Stimulated activated CD8-positive, alpha-beta memory T cell treated with anti-CD3 and anti-CD28 coated beads, Interleukin-4, amount 100 ng/mL, for 24 hours (primary cell): ENCODE measurements at regions not wholly inside any gene's neighbourhood (a gene's known extent, or its start where the extent isn't known, plus 50 kb on each side); places are given as distances from the start of the nearest gene placed in this dataset.
"Not testable (repeated sequence)": the region's sequence is repeated elsewhere in the genome, so short reads cannot be mapped to it uniquely, and the experiment has no call there.

ENCODE experiments used
- DNase-seq: peaks from one replicate; pipeline ENCODE4 v3.0.0-alpha.2; 2020; ENCODE audit warnings: low read depth

DNA sequence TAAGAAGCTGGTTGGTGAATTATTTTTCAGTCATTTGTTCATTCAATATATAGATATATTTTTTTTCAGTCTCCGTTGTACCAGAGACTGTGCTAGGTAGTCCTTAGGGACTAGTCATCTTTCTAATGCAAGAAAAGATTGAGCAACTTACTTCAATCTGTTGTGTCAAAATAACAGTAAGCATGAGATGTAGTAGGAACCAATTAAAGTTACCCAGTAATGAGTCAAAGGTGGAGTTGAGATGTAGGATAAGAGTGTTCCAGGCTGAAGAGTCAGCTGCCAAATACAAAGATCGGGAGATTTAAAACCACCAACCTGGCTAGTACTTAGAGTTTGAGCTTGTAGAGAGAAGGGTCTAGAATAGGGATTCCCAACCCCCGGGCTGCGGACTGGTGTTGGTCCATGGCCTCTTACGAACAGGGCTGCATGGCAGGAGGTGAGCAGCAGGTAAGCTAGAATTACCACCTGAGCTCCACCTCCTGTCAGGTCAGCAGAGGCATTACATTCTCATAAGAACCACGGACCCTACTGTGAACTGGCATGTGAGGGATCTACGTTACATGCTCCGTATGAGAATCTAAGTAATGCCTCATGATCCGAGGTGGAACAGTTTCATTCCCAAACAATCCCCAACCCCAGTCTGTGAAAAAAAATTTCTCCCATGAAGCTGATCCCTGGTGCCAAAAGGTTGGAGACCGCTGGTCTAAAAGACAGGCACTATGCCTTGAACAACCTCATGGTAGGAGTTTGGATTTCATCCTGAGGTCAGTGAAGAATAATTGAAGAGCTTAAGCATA, 1241.5 kb upstream of the WWC1 start:
- DNase-seq: no peak

DNA sequence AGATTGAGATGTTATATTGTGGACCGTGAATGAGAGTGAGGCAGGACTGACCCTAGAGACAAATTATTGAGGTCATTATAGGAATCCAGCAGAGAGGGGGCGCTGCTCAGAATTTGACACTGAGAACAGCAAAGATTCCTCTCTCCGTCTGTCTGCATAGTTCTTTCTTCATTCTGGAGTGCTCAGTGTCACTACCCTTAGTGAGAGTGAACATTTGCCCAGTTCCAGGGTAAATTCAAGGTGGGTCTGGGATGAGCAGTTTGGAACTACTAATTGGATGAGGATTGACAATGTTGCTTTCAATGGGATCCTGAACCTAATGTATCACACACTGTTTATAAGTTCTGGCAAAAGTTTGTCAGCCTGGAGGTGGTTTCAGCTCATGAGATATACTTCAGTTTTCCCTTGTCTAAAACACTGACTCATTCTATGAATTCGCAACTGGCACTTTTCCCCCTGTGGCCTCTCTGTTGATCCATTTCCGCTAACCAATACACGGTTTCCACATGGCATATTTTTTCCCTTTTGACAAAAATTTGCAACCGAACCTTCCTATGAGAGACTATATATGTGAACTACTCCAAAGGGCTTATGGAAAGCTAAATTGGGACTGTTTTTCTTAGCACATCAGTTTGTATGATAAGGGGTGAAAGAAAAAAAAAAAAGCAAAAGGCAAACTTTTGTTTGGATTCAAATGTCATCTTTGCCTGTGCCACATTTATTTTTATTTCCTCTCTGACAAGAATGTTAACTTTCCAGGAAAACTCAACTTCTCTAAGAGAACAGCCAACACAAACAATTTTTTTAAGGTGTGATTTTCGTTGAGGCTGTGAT, 1240.7 kb upstream of the WWC1 start:
- DNase-seq: no peak

DNA sequence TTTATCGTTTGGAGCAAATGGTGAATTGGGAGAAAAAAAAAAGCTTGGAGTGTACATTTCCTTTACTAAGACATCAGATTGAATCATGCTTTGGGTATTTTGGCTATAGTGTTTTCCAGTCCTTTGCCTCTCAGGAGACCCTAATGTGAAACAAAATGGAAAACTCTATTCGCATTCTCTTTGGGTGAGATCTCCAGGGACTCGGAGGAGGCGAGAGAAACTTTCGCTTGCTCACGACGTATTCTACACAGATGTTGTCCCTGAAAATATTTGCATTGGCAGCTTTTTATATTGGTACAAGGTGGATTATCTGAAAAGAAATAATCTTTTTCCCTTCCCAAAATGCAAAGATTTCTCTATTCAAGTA, 1240.1 kb upstream of the WWC1 start:
- DNase-seq: no peak

DNA sequence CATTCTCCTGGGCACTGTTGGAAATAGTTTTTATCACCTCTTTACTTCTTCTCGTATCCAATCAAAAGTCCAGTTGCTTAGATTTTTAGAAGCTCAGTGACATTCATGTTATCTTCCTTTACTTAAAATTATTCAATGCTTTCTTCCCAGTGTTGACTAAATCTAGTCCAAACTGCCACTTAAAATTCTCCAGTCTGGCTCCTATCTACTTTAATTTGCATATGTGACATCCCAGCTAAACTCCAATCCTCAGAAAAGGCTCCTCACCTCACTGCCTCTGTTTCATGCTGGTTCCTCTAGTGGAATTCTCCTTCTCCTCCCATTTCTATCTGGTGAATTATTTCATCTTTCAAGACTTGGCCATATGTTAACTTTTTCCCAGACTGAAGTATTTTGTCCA, 1238.7 kb upstream of the WWC1 start:
- no peak for DNase-seq

DNA sequence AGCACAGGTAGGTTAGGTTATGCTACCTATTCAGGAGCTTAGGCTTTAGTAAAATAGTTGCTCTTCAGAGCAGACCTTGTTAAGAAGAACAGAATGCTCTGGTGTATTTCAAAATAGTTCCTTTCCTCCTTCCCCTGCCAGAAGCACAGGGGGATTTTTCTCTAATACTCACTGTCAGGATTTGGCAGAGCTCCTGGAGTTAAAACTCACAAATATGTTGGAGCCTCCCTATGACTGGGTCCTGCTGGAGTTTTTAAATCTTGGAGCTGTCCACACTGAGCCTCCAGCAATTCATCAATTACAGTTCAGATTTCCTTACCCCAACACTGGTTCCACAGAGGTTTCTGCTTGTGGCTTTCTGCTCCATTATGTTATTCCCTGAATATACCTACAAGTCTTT, 1233.8 kb upstream of the WWC1 start:
- no peak for DNase-seq

DNA sequence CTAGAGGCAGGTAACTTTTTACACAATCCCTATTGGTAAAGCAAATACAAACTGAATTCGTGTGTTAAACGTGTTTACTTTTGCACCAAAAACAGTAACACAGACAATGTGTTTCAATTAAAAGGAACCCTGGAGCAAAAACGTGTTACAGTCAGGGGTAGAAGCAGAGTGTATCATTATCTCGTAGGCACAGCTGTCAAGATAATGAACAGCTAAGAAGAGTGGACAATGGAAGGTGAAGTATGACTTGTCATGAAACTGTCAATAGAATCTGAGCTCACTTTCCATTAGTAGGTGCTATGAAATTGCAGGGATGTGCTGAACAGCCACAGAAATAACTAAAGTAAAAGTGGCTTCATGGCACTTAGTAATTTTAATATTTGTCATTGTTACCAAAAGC, 1229.8 kb upstream of the WWC1 start:
- DNase-seq: no peak

DNA sequence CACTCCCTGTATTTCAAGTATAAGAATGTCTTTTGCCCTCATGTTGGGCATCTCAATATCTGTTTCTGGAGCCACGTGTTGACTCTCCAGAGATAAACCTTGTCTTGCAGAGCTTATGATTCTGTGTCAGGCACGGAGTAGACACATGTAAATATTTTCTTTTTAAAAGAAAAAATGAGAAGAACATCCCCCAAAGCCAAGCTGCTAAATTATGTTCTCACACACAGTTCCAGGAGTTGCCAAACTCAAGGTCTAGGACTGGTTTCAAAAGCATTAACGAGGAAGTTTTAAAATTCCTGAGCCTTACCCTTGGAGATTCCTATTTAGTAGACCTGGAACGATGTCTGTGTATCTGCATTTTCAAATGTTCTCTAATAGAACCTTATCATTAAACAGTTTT, 1228.3 kb upstream of the WWC1 start:
- DNase-seq: no peak

DNA sequence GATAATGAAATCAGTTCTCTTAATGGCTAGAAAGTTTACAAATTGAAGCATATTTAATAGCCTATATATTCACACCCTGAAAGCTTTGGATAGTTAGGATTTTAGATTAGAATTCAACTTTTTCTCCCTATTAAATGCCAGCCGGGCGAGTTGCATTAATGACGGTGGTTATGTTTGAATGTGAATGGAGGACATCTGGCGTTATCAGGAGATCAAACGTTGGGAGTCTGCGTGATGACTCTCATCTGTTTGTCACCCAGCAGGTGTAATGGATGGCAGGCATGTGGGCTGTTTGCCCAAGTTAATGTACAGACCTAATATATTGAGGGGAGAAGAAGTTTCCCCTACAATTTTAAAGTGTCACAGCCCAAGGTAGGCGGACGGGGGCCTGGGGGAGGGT, 1227.7 kb upstream of the WWC1 start:
- DNase-seq: no peak

DNA sequence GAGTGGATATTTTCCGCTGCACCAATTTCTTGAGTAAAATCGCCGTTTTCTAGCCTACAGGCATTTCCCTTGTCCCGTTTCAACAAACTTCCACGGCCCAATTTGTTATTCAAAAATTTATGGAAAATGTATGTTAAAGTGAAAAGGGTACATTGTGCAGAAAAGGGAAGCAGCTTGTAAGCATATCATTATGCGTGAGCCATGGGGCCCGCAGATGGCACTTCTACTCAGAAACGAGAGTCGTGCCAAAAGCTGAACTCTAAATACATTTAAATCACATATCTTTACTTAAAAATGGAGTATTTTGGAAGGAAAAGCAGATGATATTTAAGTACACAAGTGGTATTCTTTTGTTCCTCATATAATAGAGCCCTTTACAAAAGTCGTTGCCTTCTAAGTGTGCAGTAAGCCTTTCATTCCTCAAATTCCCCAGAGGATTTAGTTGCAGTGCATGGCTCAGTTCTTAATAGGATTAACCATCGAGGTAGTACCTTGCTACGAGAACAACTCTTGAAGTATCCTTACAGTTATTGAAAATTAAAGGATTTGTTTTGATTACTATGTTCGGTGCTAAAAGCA, 1227.2 kb upstream of the WWC1 start:
- no peak for DNase-seq

DNA sequence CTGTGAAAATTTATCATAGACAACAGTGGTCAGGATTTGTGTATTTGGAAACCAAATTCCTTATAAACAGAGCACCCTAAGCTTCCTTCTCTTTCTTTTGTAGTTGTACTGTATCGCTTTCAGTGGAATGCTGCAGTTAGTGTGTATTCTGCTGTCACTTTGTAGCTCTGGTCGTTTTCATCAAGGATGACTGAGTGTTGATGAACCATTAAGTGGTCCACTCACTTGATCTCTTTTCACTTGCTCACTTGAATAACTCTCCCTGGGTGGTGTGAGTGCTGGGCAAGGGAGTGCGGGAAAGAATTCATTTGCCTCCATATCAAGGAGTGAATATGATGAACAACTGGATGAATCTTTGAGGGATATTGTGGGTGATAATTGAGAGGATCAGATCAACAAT, 1225.7 kb upstream of the WWC1 start:
- no peak for DNase-seq

DNA sequence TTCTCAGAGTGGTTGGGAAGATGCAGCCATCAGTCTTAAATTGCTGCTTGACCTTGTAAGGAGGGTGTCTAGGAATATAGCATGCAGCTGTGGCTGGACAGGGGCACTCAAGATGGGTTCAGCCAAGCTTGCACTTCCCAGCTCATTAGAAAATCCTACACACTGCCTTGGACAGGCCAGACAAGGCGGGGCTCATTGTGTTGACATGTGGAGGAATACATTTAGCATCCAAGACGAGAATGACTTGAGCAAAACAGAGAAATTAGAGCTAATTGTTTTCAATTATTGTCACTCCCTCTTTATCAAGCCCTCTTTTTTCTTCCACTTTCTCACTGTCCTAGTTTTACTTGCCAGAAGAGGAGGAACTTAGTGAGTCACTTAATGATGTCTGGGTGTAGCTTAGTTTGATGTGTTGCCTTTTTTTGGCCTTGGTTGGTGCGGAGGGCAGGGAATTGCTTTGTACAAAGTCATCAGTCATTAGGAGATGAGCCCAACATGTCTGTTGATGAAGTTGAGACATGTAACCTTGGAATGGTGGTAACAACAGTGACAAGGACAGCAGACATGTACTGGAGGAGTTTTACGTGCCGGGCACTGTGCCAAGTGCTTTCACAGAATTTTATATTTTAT, 1219.3 kb upstream of the WWC1 start:
- DNase-seq: no peak

DNA sequence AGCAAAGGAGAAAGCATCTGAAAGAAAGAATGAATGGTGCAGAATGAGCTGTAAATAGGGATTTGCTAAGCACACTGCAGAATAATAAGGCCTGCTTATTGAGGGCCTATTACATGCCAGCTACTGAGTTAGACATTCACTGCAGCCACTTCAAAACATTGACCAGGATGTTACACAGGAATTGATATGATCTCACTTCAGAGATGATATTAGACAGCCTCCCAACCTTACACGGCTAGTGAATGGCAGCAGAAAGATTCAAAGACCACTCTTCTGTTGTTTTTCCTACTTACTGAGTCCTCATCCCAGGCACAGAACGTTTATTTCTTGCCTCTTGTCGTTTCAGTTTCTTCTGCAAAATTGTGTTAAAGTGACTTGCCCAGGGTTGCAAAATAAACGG, 1209.9 kb upstream of the WWC1 start:
- no peak for DNase-seq

DNA sequence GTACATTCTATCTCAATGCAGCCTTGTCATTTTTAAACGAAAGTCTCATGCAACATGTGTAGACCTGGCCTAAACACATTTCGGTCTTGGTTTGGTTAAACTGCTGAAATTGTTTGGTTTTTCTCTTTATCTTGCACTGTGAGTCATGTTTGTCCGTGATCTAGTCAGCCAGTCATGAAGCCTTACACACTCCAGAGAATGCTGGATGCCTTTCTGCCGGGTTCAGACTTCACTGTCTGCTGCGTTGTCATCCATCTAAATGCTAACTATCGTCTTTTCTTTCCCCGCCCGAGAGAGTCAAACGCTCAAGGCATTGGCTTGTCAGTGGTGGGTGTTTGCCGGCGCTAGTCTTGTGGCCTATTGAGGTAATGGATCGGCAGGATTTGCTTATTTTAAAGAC, 1194.6 kb upstream of the WWC1 start:
- no peak for DNase-seq

DNA sequence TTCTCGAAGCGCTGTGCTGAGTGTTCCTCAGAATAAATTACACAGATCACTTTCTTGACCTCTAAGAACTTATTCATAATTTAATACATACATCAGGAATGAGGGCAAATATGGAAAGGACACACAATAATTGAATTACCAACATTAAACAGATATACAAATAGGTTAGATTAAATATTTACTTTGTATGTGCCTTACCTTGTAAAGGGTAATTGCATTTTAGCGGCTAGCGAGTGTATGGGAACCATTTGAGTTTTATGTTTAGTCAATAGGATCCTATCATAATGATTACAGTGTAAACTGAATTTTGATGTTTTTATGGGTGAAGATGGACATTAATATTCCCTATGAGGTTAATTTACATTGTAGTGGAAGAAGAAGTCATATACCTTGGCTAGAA, 1187.1 kb upstream of the WWC1 start:
- DNase-seq: no peak

DNA sequence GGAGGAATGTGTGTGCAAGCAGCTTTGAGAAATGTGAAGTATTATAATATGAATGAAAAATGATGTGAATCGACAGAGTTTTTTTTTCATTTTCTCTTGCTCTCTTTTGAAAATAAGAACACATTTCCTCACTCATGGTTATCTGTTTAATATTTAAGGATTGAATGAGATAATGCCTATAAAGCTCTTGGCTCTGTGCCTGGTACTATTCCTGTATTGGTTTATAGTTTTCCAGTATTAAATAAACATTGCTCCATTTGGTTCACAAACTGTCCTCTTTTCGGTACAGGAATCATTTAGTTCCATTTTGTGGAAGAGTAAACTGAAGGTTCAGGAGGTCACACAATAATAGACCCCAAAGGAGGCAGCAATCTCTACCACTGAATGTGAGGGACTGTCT, 1185.5 kb upstream of the WWC1 start:
- DNase-seq: no peak

DNA sequence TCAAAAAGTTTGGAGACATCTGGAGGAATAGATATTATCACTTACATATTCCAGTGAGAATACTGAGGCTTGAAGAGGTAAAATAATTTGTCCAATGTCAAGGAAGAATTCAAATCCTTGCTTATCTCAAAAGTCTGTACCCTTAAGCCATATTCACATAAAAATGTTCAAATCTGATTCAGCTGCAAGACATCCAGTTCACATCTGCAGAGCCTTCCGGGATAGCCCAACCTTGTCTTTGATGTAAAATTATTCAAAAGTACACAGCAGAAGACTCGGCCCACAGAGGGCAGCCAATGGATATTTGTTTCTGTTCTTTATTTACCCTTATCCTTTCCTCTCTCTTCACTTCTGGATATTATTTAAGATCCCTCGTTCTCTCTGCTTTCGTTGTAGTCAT, 1183.8 kb upstream of the WWC1 start:
- no peak for DNase-seq

DNA sequence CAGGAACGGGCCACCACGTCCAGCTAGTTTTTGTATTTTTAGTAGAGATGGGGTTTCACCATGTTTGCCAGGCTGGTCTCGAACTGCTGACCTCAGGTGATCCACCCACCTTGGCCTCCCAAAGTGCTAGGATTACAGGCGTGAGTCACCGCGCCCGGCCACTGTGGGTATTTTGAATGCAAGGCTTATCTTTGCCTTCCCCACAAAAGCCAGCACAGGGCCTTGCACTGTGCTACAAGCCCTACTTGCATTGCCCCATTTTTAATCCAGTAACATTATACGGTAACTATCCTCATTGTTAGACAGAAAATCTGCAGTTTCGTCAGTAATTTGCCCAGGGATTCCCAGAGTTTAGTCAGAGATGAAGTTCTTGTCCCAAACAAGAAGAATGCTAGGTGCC, 1183.2 kb upstream of the WWC1 start:
- DNase-seq: not testable (repeated sequence)

DNA sequence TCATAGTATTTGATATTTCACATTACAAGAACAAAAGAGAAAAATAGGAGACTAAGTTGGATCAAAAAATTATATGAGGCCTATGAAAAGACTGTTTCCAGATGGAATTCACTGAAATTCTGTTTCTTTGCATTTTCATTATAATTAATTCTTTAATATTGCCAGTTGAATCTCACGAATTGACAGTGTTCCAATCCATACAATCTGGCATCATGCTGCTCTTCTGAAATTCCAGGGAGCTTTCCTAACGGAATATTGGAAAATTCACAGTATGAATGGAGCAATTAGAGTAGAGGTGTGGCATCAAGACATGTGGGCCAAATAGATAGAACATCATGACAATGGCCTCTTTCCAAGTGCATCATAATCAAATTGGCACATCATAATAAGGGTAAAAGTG, 1178.9 kb upstream of the WWC1 start:
- DNase-seq: no peak

DNA sequence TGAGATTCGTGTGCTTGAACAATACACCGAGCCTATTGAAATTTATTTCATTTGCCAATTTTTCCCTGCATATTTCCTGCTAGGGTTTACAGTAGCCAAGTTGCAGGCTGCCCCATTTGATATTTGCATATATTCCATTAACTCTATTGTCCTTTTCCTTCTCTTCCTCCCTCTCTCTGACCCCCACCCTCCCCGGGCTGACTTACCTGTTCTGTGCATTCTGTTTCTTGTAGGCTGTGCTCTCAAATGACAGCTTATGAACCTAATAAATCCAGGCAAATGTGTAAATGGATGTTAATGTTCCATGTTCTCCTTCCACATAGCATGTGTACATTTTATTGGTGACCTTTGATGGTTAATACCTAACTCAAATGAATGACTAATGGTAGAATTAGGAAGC, 1169.2 kb upstream of the WWC1 start:
- no peak for DNase-seq

DNA sequence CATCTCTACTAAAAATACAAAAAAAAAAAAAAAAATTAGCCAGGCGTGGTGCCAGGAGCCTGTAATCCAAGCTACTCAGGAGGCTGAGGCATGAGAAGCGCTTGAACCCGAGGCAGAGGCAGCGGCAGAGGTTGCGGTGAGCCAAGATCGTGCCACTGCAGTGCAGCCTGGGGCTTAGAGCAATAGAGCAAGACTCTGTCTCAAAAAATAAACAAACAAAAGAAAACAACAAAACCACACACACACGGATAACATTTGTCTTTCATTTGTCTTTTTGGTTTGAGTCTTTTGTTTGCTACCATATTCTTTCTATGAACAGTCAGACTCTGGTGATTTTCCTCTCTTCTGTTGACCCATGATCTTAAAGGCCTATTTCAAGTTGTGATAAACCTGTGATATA, 1168.3 kb upstream of the WWC1 start:
- no peak for DNase-seq

DNA sequence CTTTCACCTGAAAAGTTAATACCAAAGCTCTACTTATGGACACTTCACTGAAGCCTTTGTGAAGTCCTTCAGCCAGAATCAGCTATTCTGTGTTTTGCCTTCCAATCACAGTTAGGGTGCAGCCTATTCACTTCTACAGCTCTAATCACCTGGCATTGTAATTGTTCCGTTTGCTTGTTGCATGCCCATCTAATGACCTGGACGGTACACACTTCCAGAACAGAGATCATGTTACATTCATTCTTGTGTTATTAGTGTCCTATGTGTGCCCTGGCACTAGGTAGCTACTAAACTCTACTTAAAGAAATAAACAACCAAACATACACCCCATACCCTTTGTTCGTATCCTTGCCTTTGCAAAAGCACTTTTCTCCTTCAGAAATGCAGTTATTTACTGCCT, 1162.9 kb upstream of the WWC1 start:
- DNase-seq: no peak

DNA sequence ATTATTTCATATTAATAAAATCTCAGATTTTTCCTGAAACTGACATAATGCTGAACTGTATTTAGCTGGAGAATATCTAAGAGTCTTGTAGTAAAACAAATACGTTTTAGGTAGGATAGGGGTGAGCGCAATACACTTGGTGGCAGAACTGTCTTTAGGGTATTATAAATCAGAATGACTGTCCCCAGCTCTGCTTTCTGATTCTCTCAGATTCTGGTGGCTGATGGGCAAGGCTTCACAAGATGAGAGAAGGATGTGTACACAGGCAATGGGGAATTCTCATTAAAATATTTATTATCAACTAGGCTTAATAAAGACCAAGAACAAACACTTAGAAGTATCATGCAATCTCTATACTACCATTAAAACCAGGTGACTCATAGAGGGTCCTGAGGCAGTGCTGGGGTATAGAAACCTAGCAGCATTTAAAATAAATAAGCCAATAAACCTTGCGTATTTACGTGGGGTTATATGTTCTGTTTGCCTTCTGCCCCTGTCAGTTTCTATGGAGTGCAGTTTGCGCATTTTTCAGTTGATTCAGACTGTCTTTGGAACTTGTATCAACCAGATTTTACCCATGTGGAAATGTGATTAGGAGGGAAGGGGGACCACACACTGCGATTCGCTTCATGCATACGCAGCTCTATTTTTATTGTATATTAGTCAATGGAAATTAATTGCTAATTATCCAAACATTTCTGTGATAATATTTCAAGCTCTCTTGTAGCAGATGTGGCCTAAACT, 1150.7 kb upstream of the WWC1 start:
- DNase-seq: no peak
